ENCODE measurements at regions not wholly inside any gene's neighbourhood (a gene's known extent, or its start where the extent isn't known, plus 50 kb on each side); places are given as distances from the start of the nearest gene placed in this dataset.

DNA sequence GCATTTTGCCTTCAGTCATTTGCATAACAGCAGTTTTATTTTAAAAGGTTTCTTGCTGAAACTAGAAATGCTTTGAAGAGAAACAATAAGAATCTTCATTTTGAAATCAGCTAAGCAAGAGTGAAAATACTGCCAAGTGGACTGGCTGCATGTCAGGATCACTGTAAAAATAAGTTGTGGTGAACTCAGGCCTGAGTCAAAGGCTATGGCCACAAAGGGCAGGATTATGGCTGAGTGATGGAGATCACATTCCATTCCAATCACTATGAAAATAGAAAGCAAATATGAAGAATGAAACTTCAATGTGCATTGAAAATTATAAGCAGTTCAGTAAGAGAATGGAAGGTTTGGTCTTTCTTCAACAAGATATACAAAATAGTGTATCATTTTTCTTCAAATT, 224.5 kb downstream of the PCDH18 start:
- TF ChIP-seq POU2F2 (IDR thresholded peaks at IDR 0.05; ENCODE audit: low read depth, low read length) (no peak), TAF1 (IDR thresholded peaks at IDR 0.05; ENCODE audit: low read depth, low read length) (no peak), POLR2AphosphoS5 (IDR thresholded peaks at IDR 0.05; ENCODE audit: low read depth, low read length) (no peak), SPI1 (IDR thresholded peaks at IDR 0.05; ENCODE audit: low read depth, low read length) (no peak), PAX5 (IDR thresholded peaks at IDR 0.05; ENCODE audit: insufficient read depth, low read length, severe bottlenecking) (no peak), POLR2A (IDR thresholded peaks at IDR 0.05; ENCODE audit: low read depth, low read length) (no peak)
- FAIRE-seq (no peak), DNase-seq (ENCODE audit: insufficient read length, low spot score) (no peak)

GRCh38 chr4:137300776-137301175, 231.5 kb downstream of the PCDH18 start:
- DNase-seq (ENCODE audit: insufficient read length, low spot score): no peak
- FAIRE-seq: no peak

GRCh38 chr4:137299281-137299680, 233.0 kb downstream of the PCDH18 start:
- DNase-seq (ENCODE audit: insufficient read length, low spot score) (no peak), FAIRE-seq (no peak)
- TF ChIP-seq TAF1 (IDR thresholded peaks at IDR 0.05; ENCODE audit: low read depth, low read length) (no peak), SPI1 (IDR thresholded peaks at IDR 0.05; ENCODE audit: low read depth, low read length) (no peak), PAX5 (IDR thresholded peaks at IDR 0.05; ENCODE audit: insufficient read depth, low read length, severe bottlenecking) (no peak), POLR2AphosphoS5 (IDR thresholded peaks at IDR 0.05; ENCODE audit: low read depth, low read length) (no peak), POLR2A (IDR thresholded peaks at IDR 0.05; ENCODE audit: low read depth, low read length) (no peak), POU2F2 (IDR thresholded peaks at IDR 0.05; ENCODE audit: low read depth, low read length) (no peak)

More at GRCh38 chr4:137300776-137301175, 231.5 kb downstream of the PCDH18 start:
- TF ChIP-seq POLR2A (IDR thresholded peaks at IDR 0.05; ENCODE audit: low read depth, low read length) (no peak), POU2F2 (IDR thresholded peaks at IDR 0.05; ENCODE audit: low read depth, low read length) (no peak), SPI1 (IDR thresholded peaks at IDR 0.05; ENCODE audit: low read depth, low read length) (no peak), TAF1 (IDR thresholded peaks at IDR 0.05; ENCODE audit: low read depth, low read length) (no peak), PAX5 (IDR thresholded peaks at IDR 0.05; ENCODE audit: insufficient read depth, low read length, severe bottlenecking) (no peak), POLR2AphosphoS5 (IDR thresholded peaks at IDR 0.05; ENCODE audit: low read depth, low read length) (no peak)

GRCh38 chr4:137293281-137293680, 239.0 kb downstream of the PCDH18 start:
- no peak for FAIRE-seq
- TF ChIP-seq POLR2AphosphoS5 (IDR thresholded peaks at IDR 0.05; ENCODE audit: low read depth, low read length): no peak
- TF ChIP-seq TAF1 (IDR thresholded peaks at IDR 0.05; ENCODE audit: low read depth, low read length): no peak
- no peak for TF ChIP-seq PAX5 (IDR thresholded peaks at IDR 0.05; ENCODE audit: insufficient read depth, low read length, severe bottlenecking)
- TF ChIP-seq POLR2A (IDR thresholded peaks at IDR 0.05; ENCODE audit: low read depth, low read length): no peak
- no peak for TF ChIP-seq SPI1 (IDR thresholded peaks at IDR 0.05; ENCODE audit: low read depth, low read length)

DNA sequence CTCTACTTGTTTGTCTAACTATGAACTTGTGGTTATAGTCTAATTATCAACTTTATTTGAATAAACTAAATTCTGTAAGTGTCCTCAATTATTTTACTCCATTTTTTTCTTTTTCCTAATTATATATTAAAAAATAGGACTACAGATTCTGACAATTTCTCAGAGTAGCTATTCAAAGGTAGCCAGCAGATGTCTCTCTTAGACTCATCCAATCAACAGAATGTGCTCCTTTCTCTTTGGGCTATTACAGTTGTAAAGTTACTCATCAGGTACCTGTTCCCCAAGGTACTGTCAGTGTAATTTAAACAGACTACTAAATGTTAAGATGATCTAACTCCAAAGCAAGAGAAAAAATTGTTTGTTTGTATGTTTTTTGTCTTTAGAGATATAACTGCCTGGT, 248.6 kb downstream of the PCDH18 start:
- no peak for FAIRE-seq
- no peak for DNase-seq (ENCODE audit: insufficient read length, low spot score)
- TF ChIP-seq POU2F2 (IDR thresholded peaks at IDR 0.05; ENCODE audit: low read depth, low read length) (no peak), POLR2AphosphoS5 (IDR thresholded peaks at IDR 0.05; ENCODE audit: low read depth, low read length) (no peak), TAF1 (IDR thresholded peaks at IDR 0.05; ENCODE audit: low read depth, low read length) (no peak), POLR2A (IDR thresholded peaks at IDR 0.05; ENCODE audit: low read depth, low read length) (no peak), SPI1 (IDR thresholded peaks at IDR 0.05; ENCODE audit: low read depth, low read length) (no peak), PAX5 (IDR thresholded peaks at IDR 0.05; ENCODE audit: insufficient read depth, low read length, severe bottlenecking) (no peak)

More at GRCh38 chr4:137293281-137293680, 239.0 kb downstream of the PCDH18 start:
- no peak for DNase-seq (ENCODE audit: insufficient read length, low spot score)

GRCh38 chr4:137278431-137278830, 253.9 kb downstream of the PCDH18 start:
- TF ChIP-seq POLR2A (IDR thresholded peaks at IDR 0.05; ENCODE audit: low read depth, low read length) (no peak), PAX5 (IDR thresholded peaks at IDR 0.05; ENCODE audit: insufficient read depth, low read length, severe bottlenecking) (no peak), POLR2AphosphoS5 (IDR thresholded peaks at IDR 0.05; ENCODE audit: low read depth, low read length) (no peak), TAF1 (IDR thresholded peaks at IDR 0.05; ENCODE audit: low read depth, low read length) (no peak), POU2F2 (IDR thresholded peaks at IDR 0.05; ENCODE audit: low read depth, low read length) (no peak), SPI1 (IDR thresholded peaks at IDR 0.05; ENCODE audit: low read depth, low read length) (no peak)

DNA sequence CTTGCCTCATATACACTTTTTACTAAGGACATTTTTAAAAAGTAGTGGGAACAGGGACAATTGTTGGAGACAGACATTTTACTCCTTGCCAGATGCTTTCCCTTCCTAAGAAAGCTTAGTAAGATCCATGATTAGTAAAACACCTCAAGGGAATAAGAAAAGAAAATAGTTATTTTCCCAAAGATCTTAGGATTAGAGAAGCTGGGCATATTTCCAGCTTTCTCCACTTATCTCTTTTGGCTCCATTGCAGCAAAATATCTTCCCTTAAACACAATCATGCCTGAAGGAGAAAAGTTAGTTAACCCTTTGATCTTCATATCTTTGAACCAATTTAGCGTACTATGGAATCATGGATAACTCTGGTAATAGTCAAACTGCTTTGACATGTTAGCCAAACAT, 257.9 kb downstream of the PCDH18 start:
- FAIRE-seq: no peak
- DNase-seq (ENCODE audit: insufficient read length, low spot score): no peak
- no peak for TF ChIP-seq POU2F2 (IDR thresholded peaks at IDR 0.05; ENCODE audit: low read depth, low read length)
- no peak for TF ChIP-seq TAF1 (IDR thresholded peaks at IDR 0.05; ENCODE audit: low read depth, low read length)
- TF ChIP-seq POLR2A (IDR thresholded peaks at IDR 0.05; ENCODE audit: low read depth, low read length): no peak
- no peak for TF ChIP-seq SPI1 (IDR thresholded peaks at IDR 0.05; ENCODE audit: low read depth, low read length)
- TF ChIP-seq PAX5 (IDR thresholded peaks at IDR 0.05; ENCODE audit: insufficient read depth, low read length, severe bottlenecking): no peak
- TF ChIP-seq POLR2AphosphoS5 (IDR thresholded peaks at IDR 0.05; ENCODE audit: low read depth, low read length): no peak

More at GRCh38 chr4:137278431-137278830, 253.9 kb downstream of the PCDH18 start:
- FAIRE-seq: no peak
- DNase-seq (ENCODE audit: insufficient read length, low spot score): no peak

GRCh38 chr4:137267024-137267423, 265.3 kb downstream of the PCDH18 start:
- FAIRE-seq: no peak

GRCh38 chr4:137266511-137266910, 265.8 kb downstream of the PCDH18 start:
- DNase-seq (ENCODE audit: insufficient read length, low spot score) (no peak), FAIRE-seq (no peak)
- no peak for TF ChIP-seq POLR2A (IDR thresholded peaks at IDR 0.05; ENCODE audit: low read depth, low read length)
- TF ChIP-seq POU2F2 (IDR thresholded peaks at IDR 0.05; ENCODE audit: low read depth, low read length): no peak
- no peak for TF ChIP-seq POLR2AphosphoS5 (IDR thresholded peaks at IDR 0.05; ENCODE audit: low read depth, low read length)
- no peak for TF ChIP-seq TAF1 (IDR thresholded peaks at IDR 0.05; ENCODE audit: low read depth, low read length)
- TF ChIP-seq PAX5 (IDR thresholded peaks at IDR 0.05; ENCODE audit: insufficient read depth, low read length, severe bottlenecking): no peak
- no peak for TF ChIP-seq SPI1 (IDR thresholded peaks at IDR 0.05; ENCODE audit: low read depth, low read length)

More at GRCh38 chr4:137267024-137267423, 265.3 kb downstream of the PCDH18 start:
- no peak for TF ChIP-seq POLR2AphosphoS5 (IDR thresholded peaks at IDR 0.05; ENCODE audit: low read depth, low read length)
- TF ChIP-seq SPI1 (IDR thresholded peaks at IDR 0.05; ENCODE audit: low read depth, low read length): no peak
- TF ChIP-seq POU2F2 (IDR thresholded peaks at IDR 0.05; ENCODE audit: low read depth, low read length): no peak
- TF ChIP-seq PAX5 (IDR thresholded peaks at IDR 0.05; ENCODE audit: insufficient read depth, low read length, severe bottlenecking): no peak
- TF ChIP-seq POLR2A (IDR thresholded peaks at IDR 0.05; ENCODE audit: low read depth, low read length): no peak
- TF ChIP-seq TAF1 (IDR thresholded peaks at IDR 0.05; ENCODE audit: low read depth, low read length): no peak
- DNase-seq (ENCODE audit: insufficient read length, low spot score): no peak

DNA sequence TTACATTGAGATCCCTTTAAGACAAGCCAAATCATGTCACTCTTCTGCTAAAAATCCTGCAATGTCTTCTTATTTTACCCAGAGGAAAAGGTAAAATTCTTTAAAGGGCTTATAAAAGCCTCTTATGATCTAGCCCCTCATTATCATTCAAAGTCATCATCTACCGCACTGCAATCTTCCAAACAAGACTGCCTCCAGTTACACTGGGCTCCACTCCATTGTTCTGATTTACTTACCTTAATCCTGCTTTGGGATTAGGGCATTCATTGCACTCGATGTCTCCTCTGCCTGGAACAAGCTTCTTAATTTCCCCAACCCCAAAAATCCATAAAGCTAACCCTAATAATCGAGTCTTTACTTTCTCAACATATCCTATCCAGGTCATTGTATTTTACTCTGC, 269.1 kb downstream of the PCDH18 start:
- TF ChIP-seq SPI1 (IDR thresholded peaks at IDR 0.05; ENCODE audit: low read depth, low read length) (no peak), TAF1 (IDR thresholded peaks at IDR 0.05; ENCODE audit: low read depth, low read length) (no peak), POU2F2 (IDR thresholded peaks at IDR 0.05; ENCODE audit: low read depth, low read length) (no peak), POLR2A (IDR thresholded peaks at IDR 0.05; ENCODE audit: low read depth, low read length) (no peak), POLR2AphosphoS5 (IDR thresholded peaks at IDR 0.05; ENCODE audit: low read depth, low read length) (no peak), PAX5 (IDR thresholded peaks at IDR 0.05; ENCODE audit: insufficient read depth, low read length, severe bottlenecking) (no peak)
- FAIRE-seq: no peak
- no peak for DNase-seq (ENCODE audit: insufficient read length, low spot score)
